Keratinocyte (primary cell): ENCODE measurements at regions not wholly inside any gene's neighbourhood (a gene's known extent, or its start where the extent isn't known, plus 50 kb on each side); places are given as distances from the start of the nearest gene placed in this dataset.

Experiments used
- DNase-seq: peaks from one replicate; pipeline ENCODE4 v3.0.0-alpha.2; 2011; ENCODE audit warnings: low read depth, missing footprints, low spot score
- FAIRE-seq: peaks from 2 replicates; lab custom pipeline; 2011; peaks lifted over from hg19 to GRCh38; lab: Jason Lieb, UNC
- H2AFZ ChIP-seq: 2 replicates; pipeline ENCODE4 v1.6.0; 2012; ENCODE audit warnings: low read length, control low read depth, inconsistent platforms; ENCODE audit not compliant: control insufficient read depth
- H3K27ac ChIP-seq: 2 replicates; pipeline ENCODE4 v1.5.1; 2011; ENCODE audit warnings: low read length; ENCODE audit not compliant: control insufficient read depth, insufficient read depth
- H3K27me3 ChIP-seq: 3 replicates; pipeline ENCODE4 v1.6.0; 2011; ENCODE audit warnings: low read length; ENCODE audit not compliant: control insufficient read depth, insufficient read depth; ENCODE audit errors: extremely low read depth
- H3K36me3 ChIP-seq, 2 experiments: 2 replicates in 1 of 2; 3 replicates in 1 of 2; pipeline ENCODE4 v1.5.1; 2011; ENCODE audit warnings: low read length in 2 of 2, mild to moderate bottlenecking in 1 of 2; ENCODE audit not compliant: control insufficient read depth in 2 of 2, insufficient read depth in 2 of 2; ENCODE audit errors: extremely low read depth in 1 of 2
- H3K4me1 ChIP-seq: 3 replicates; pipeline ENCODE4 v1.5.1; 2011; ENCODE audit warnings: low read length; ENCODE audit not compliant: control insufficient read depth, insufficient read depth; ENCODE audit errors: extremely low read depth
- H3K4me2 ChIP-seq: 3 replicates; pipeline ENCODE4 v1.6.0; 2011; ENCODE audit warnings: low read depth, low read length; ENCODE audit not compliant: control insufficient read depth, insufficient read depth; ENCODE audit errors: extremely low read depth
- H3K4me3 ChIP-seq, 3 experiments: fragments of 200-600 bp in 1 of 3; sonication (generic) in 1 of 3; 2 replicates in 2 of 3; 3 replicates in 1 of 3; pipeline ENCODE4 v1.5.1; 2011 to 2016; ENCODE audit warnings: low read length in 3 of 3, mild to moderate bottlenecking in 3 of 3, control low read depth in 2 of 3, inconsistent platforms in 1 of 3, low read depth in 1 of 3, mixed read lengths in 1 of 3, mixed run types in 1 of 3, moderate library complexity in 1 of 3; ENCODE audit not compliant: control insufficient read depth in 2 of 3, insufficient read depth in 2 of 3; ENCODE audit errors: extremely low read depth in 1 of 3
- H3K79me2 ChIP-seq: 2 replicates; pipeline ENCODE4 v1.6.0; 2012; ENCODE audit warnings: low read length; ENCODE audit not compliant: control insufficient read depth, insufficient read depth
- H3K9ac ChIP-seq: 3 replicates; pipeline ENCODE4 v1.6.0; 2011; ENCODE audit warnings: low read length; ENCODE audit not compliant: control insufficient read depth, insufficient read depth; ENCODE audit errors: extremely low read depth
- H3K9me1 ChIP-seq: 3 replicates; pipeline ENCODE4 v1.6.0; 2011; ENCODE audit warnings: low read length; ENCODE audit not compliant: control insufficient read depth, insufficient read depth; ENCODE audit errors: extremely low read depth
- H3K9me3 ChIP-seq: 2 replicates; pipeline ENCODE4 v1.5.1; 2012; ENCODE audit warnings: low read depth, low read length; ENCODE audit not compliant: control insufficient read depth
- H4K20me1 ChIP-seq: 3 replicates; pipeline ENCODE4 v1.6.0; 2011; ENCODE audit warnings: low read length; ENCODE audit not compliant: control insufficient read depth, insufficient read depth; ENCODE audit errors: extremely low read depth
- CTCF ChIP-seq, 3 experiments: IDR thresholded peaks in 1 of 3; conservative IDR thresholded peaks in 1 of 3; optimal IDR thresholded peaks in 1 of 3; 2 replicates in 2 of 3; 3 replicates in 1 of 3; pipeline versions ENCODE3 to v1.5.1; 2011; ENCODE audit warnings: low read length in 3 of 3, mild to moderate bottlenecking in 3 of 3, moderate library complexity in 2 of 3, control low read depth in 1 of 3, inconsistent platforms in 1 of 3; ENCODE audit not compliant: insufficient read depth in 2 of 3; ENCODE audit errors: extremely low read depth in 1 of 3
- EZH2 ChIP-seq: IDR thresholded peaks from one replicate; pipeline ENCODE4 v1.6.1; 2012; ENCODE audit warnings: inconsistent platforms, mild to moderate bottlenecking, low read length, moderate library complexity
- dilution Hi-C: fragments of 300-500 bp; cut with MboI; formaldehyde crosslinking; loops from one replicate; pipeline ENCODE4 v1.7.0; 2020; ENCODE audit warnings: low sequenced_read_pairs; ENCODE audit not compliant: extremely low pct_ligation_motif_present

- Histone ChIP-seq H3K4me1 (no peaks in the 10 kb centered on the region), H3K79me2 (no peaks in the 10 kb centered on the region), H3K9me1 (no peaks in the 10 kb centered on the region), H3K4me3 (no peak overlapping the region), H3K27ac (no peak overlapping the region), H3K9ac (no peak overlapping the region), H2AFZ (no peak overlapping the region), H3K9me3 (peaks cover 1% of the 10 kb centered on the region), H3K27me3 (no peaks in the 10 kb centered on the region), H3K4me2 (no peak overlapping the region), H3K36me3 (no peaks in the 10 kb centered on the region), H4K20me1 (no peaks in the 10 kb centered on the region)
- dilution Hi-C loops, result no loop called here
- DNase-seq, result no peak
- TF ChIP-seq EZH2 (no peak), CTCF (optimal IDR thresholded peaks at IDR 0.05 in 1 of 3, IDR thresholded peaks at IDR 0.05 in 1 of 3, conservative IDR thresholded peaks at IDR 0.05 in 1 of 3; ENCODE audit: extremely low read depth in 1 of 3, insufficient read depth in 2 of 3, low read length in 3 of 3) (no peak)
- no peak for FAIRE-seq
Measured at GRCh38 chr5:1744393-1745122, 55.1 kb downstream of the MRPL36 start.

- H3K4me1 ChIP-seq, result no peaks in the 10 kb centered on the region
- H3K9ac ChIP-seq, result no peak overlapping the region
- no peak for FAIRE-seq
- no peak overlapping the region for H3K27ac ChIP-seq
- H3K79me2 ChIP-seq, result no peaks in the 10 kb centered on the region
- no peak overlapping the region for H3K4me2 ChIP-seq
- no peak for TF ChIP-seq CTCF (optimal IDR thresholded peaks at IDR 0.05 in 1 of 3, IDR thresholded peaks at IDR 0.05 in 1 of 3, conservative IDR thresholded peaks at IDR 0.05 in 1 of 3; ENCODE audit: extremely low read depth in 1 of 3, insufficient read depth in 2 of 3, low read length in 3 of 3)
- TF ChIP-seq EZH2, result no peak
- no peak for DNase-seq
- no peak overlapping the region for H2AFZ ChIP-seq
- no peaks in the 10 kb centered on the region for H3K36me3 ChIP-seq
- no peak overlapping the region for H3K4me3 ChIP-seq
- no peaks in the 10 kb centered on the region for H4K20me1 ChIP-seq
- H3K27me3 ChIP-seq, result no peaks in the 10 kb centered on the region
- dilution Hi-C loops, result no loop called here
- H3K9me3 ChIP-seq, result peaks cover 1% of the 10 kb centered on the region
- no peaks in the 10 kb centered on the region for H3K9me1 ChIP-seq
Measured at GRCh38 chr5:1743769-1744085, 55.9 kb downstream of the MRPL36 start.
